AG04449 (cell line): ENCODE measurements at regions not wholly inside any gene's neighbourhood (a gene's known extent, or its start where the extent isn't known, plus 50 kb on each side); places are given as distances from the start of the nearest gene placed in this dataset.

Experiments
- CTCF ChIA-PET: fragments of 350-600 bp; formaldehyde crosslinking; extraction: SDS; loops from one replicate; lab custom pipeline; 2021; ENCODE audit warnings: antibody characterized with exemption; lab: Yijun Ruan, JAX
- POLR2A ChIA-PET: fragments of 400-600, 350-600 bp; formaldehyde crosslinking; extraction: SDS; loops from one replicate; lab custom pipeline; 2020; ENCODE audit warnings: antibody characterized with exemption, inconsistent platforms; lab: Yijun Ruan, JAX
- DNase-seq: peaks from one replicate; pipeline ENCODE4 v3.0.0-alpha.2; 2010; ENCODE audit warnings: low read depth, low spot score
- H3K4me3 ChIP-seq: 2 replicates; pipeline ENCODE4 v1.5.1; 2011; ENCODE audit warnings: low read depth, mild to moderate bottlenecking, control low read depth, low read length
- TF ChIP-seq, protein P1 (sequence below): IDR thresholded peaks from one replicate; pipeline ENCODE4 v1.5.1; 2011; ENCODE audit warnings: mild to moderate bottlenecking, moderate library complexity, low read length, control low read depth, inconsistent platforms; ENCODE audit not compliant: insufficient read depth; ENCODE audit errors: missing control alignments

- no peak for DNase-seq
- no peak overlapping the region for H3K4me3 ChIP-seq
- POLR2A ChIA-PET, result no interaction called here
- CTCF ChIA-PET, result no interaction called here
- TF ChIP-seq, protein P1, sequence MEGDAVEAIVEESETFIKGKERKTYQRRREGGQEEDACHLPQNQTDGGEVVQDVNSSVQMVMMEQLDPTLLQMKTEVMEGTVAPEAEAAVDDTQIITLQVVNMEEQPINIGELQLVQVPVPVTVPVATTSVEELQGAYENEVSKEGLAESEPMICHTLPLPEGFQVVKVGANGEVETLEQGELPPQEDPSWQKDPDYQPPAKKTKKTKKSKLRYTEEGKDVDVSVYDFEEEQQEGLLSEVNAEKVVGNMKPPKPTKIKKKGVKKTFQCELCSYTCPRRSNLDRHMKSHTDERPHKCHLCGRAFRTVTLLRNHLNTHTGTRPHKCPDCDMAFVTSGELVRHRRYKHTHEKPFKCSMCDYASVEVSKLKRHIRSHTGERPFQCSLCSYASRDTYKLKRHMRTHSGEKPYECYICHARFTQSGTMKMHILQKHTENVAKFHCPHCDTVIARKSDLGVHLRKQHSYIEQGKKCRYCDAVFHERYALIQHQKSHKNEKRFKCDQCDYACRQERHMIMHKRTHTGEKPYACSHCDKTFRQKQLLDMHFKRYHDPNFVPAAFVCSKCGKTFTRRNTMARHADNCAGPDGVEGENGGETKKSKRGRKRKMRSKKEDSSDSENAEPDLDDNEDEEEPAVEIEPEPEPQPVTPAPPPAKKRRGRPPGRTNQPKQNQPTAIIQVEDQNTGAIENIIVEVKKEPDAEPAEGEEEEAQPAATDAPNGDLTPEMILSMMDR, result no peak
Observed at GRCh38 chr10:81042647-81043046, 504.9 kb downstream of the SH2D4B start.

DNA sequence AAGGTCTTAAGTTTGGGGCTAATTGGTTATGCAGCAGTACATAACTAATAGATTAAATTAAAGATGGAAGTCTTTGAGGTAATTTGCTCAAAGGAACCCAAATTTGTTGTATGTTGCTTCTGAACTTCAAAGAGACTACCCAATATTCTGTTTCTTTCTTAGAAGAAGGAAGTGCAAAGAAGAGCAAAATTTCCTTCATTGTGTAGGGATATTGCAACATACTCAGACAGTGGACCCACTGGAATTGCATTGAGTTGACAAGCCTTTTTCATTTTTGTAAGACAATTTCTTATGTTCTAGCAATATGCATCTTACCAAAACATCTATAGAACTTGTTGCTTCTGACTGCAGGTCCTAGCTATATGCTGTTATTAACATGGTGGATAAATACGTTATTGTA, 527.8 kb downstream of the SH2D4B start:
- H3K4me3 ChIP-seq, result no peak overlapping the region
- TF ChIP-seq, protein P1, result no peak
- ChIA-PET CTCF (no interaction called here), POLR2A (no interaction called here)
- no peak for DNase-seq

- CTCF ChIA-PET, result no interaction called here
- POLR2A ChIA-PET, result no interaction called here
- no peak overlapping the region for H3K4me3 ChIP-seq
- DNase-seq, result no peak
- TF ChIP-seq, protein P1, result no peak
Observed at GRCh38 chr10:81068460-81068859, 530.8 kb downstream of the SH2D4B start.

GRCh38 chr10:81071087-81071796, 533.5 kb downstream of the SH2D4B start:
- CTCF ChIA-PET, result no interaction called here
- POLR2A ChIA-PET, result no interaction called here
- no peak for DNase-seq
- H3K4me3 ChIP-seq, result no peak overlapping the region
- TF ChIP-seq, protein P1, result no peak

- ChIA-PET CTCF (no interaction called here), POLR2A (no interaction called here)
- TF ChIP-seq, protein P1, result no peak
- no peak overlapping the region for H3K4me3 ChIP-seq
- DNase-seq, result no peak
Observed at GRCh38 chr10:81073155-81073554, 535.5 kb downstream of the SH2D4B start.

- POLR2A ChIA-PET, result no interaction called here
- H3K4me3 ChIP-seq, result no peak overlapping the region
- no peak for DNase-seq
- TF ChIP-seq, protein P1, result no peak
- CTCF ChIA-PET, result no interaction called here
Observed at GRCh38 chr10:81081887-81082620, 544.4 kb downstream of the SH2D4B start.
